Endodermal cell (in vitro differentiated cells): ENCODE measurements at regions not wholly inside any gene's neighbourhood (a gene's known extent, or its start where the extent isn't known, plus 50 kb on each side); places are given as distances from the start of the nearest gene placed in this dataset.

Experiments used
- DNase-seq: peaks from one replicate; pipeline ENCODE4 v3.0.0-alpha.2; 2017
- H3K27ac ChIP-seq: 2 replicates; pipeline ENCODE4 v1.5.1; 2013; ENCODE audit warnings: mild to moderate bottlenecking, low read depth, low read length, moderate library complexity
- H3K27me3 ChIP-seq: 2 replicates; pipeline ENCODE4 v1.6.1; 2013; ENCODE audit warnings: mild to moderate bottlenecking, low read length, moderate library complexity; ENCODE audit not compliant: insufficient read depth, control insufficient read depth, poor library complexity, severe bottlenecking
- H3K36me3 ChIP-seq: 2 replicates; pipeline ENCODE4 v1.7.0; 2013; ENCODE audit warnings: mild to moderate bottlenecking, low read length, moderate library complexity; ENCODE audit not compliant: control insufficient read depth, insufficient read depth
- H3K4me1 ChIP-seq: one replicate; pipeline ENCODE4 v1.7.0; 2013; ENCODE audit warnings: low read length; ENCODE audit not compliant: control insufficient read depth, insufficient read depth
- H3K4me3 ChIP-seq: 2 replicates; pipeline ENCODE4 v1.5.1; 2013; ENCODE audit warnings: mild to moderate bottlenecking, low read length, moderate library complexity
- H3K9ac ChIP-seq: 2 replicates; pipeline ENCODE4 v1.6.1; 2013; ENCODE audit warnings: mild to moderate bottlenecking, low read length, moderate library complexity; ENCODE audit not compliant: poor library complexity, severe bottlenecking; ENCODE audit errors: extremely low read depth
- H3K9me3 ChIP-seq: 2 replicates; pipeline ENCODE4 v1.6.1; 2013; ENCODE audit warnings: mild to moderate bottlenecking, low read length, moderate library complexity; ENCODE audit not compliant: control insufficient read depth
- H3K27ac Mint-ChIP-seq: 2 replicates; pipeline ENCODE4 v1.8.0; 2020; ENCODE audit warnings: mixed read lengths
- H3K27me3 Mint-ChIP-seq: 2 replicates; pipeline ENCODE4 v1.8.0; 2021; ENCODE audit warnings: mild to moderate bottlenecking, mixed read lengths; ENCODE audit not compliant: insufficient read depth
- H3K36me3 Mint-ChIP-seq: 2 replicates; pipeline ENCODE4 v1.8.0; 2020; ENCODE audit warnings: low read depth, mixed read lengths
- H3K4me1 Mint-ChIP-seq: 2 replicates; pipeline ENCODE4 v1.8.0; 2020; ENCODE audit warnings: mixed read lengths
- H3K4me3 Mint-ChIP-seq: 2 replicates; pipeline ENCODE4 v1.8.0; 2020; ENCODE audit warnings: mild to moderate bottlenecking, moderate library complexity, mixed read lengths
- H3K9me3 Mint-ChIP-seq: 2 replicates; pipeline ENCODE4 v1.8.0; 2020; ENCODE audit warnings: mild to moderate bottlenecking, mixed read lengths
- CTCF ChIP-seq: fragments of 200-600 bp; sonication (generic); conservative IDR thresholded peaks from 2 replicates; pipeline ENCODE4 v1.5.0; 2021; ENCODE audit warnings: antibody characterized with exemption, mild to moderate bottlenecking
- whole genome bisulfite sequencing, 2 experiments: methylation state at CpG; one replicate each; pipeline versions ENCODE4 v1.1.5 to v1.1.7; 2013; ENCODE audit warnings: missing lambda C conversion rate in 2 of 2, mixed read lengths in 1 of 2; ENCODE audit not compliant: insufficient coverage in 1 of 2, insufficient read length in 1 of 2; 5-methylcytosine and 5-hydroxymethylcytosine counted together

GRCh38 chr10:45204954-45205775, 110.2 kb downstream of the OR13A1 start:
- Mint-ChIP-seq H3K27me3 (no peaks in the 10 kb centered on the region), H3K4me1 (peaks cover 1% of the 10 kb centered on the region), H3K9me3 (peaks cover 10% of the 10 kb centered on the region), H3K27ac (no peak overlapping the region), H3K4me3 (no peak overlapping the region), H3K36me3 (no peaks in the 10 kb centered on the region)
- Histone ChIP-seq H3K27me3 (no peaks in the 10 kb centered on the region), H3K4me1 (no peaks in the 10 kb centered on the region), H3K9ac (no peak overlapping the region), H3K27ac (no peak overlapping the region), H3K4me3 (no peak overlapping the region), H3K9me3 (peaks cover 6% of the 10 kb centered on the region), H3K36me3 (no peaks in the 10 kb centered on the region)
- 91 to 93% methylated on average over 14 to 30 of the region's 30 CpGs for WGBS, 2 experiments
- no peak for DNase-seq
- no peak for TF ChIP-seq CTCF

GRCh38 chr10:45209888-45210287, 105.5 kb downstream of the OR13A1 start:
- DNase-seq: no peak
- peaks cover 11% of the 10 kb centered on the region for H3K9me3 Mint-ChIP-seq
- no peak for TF ChIP-seq CTCF
- Histone ChIP-seq H3K9ac (no peak overlapping the region), H3K36me3 (no peaks in the 10 kb centered on the region), H3K9me3 (peaks cover 6% of the 10 kb centered on the region), H3K4me3 (no peak overlapping the region), H3K27me3 (no peaks in the 10 kb centered on the region), H3K4me1 (no peaks in the 10 kb centered on the region), H3K27ac (no peak overlapping the region)
- H3K4me1 Mint-ChIP-seq: no peaks in the 10 kb centered on the region
- H3K36me3 Mint-ChIP-seq: no peaks in the 10 kb centered on the region
- H3K4me3 Mint-ChIP-seq: no peak overlapping the region
- H3K27ac Mint-ChIP-seq: no peak overlapping the region
- WGBS, 2 experiments: 92 to 100% methylated on average over 1 of the region's 2 CpGs
- H3K27me3 Mint-ChIP-seq: no peaks in the 10 kb centered on the region

- no peaks in the 10 kb centered on the region for H3K4me1 ChIP-seq
- Mint-ChIP-seq H3K9me3 (peaks cover 11% of the 10 kb centered on the region), H3K4me1 (no peaks in the 10 kb centered on the region), H3K4me3 (no peak overlapping the region), H3K36me3 (no peaks in the 10 kb centered on the region), H3K27ac (no peak overlapping the region), H3K27me3 (no peaks in the 10 kb centered on the region)
- TF ChIP-seq CTCF: no peak
- no peak for DNase-seq
- H3K9ac ChIP-seq: no peak overlapping the region
- H3K27ac ChIP-seq: peak overlapping the region; percentile 2
- no peaks in the 10 kb centered on the region for H3K27me3 ChIP-seq
- no peaks in the 10 kb centered on the region for H3K36me3 ChIP-seq
- H3K4me3 ChIP-seq: no peak overlapping the region
- peaks cover 6% of the 10 kb centered on the region for H3K9me3 ChIP-seq
Observed at GRCh38 chr10:45211576-45211975, 103.8 kb downstream of the OR13A1 start.
